ENCODE measurements at regions not wholly inside any gene's neighbourhood (a gene's known extent, or its start where the extent isn't known, plus 50 kb on each side); places are given as distances from the start of the nearest gene placed in this dataset.
A peak's percentile ranks its signal among the peaks of the same experiment; 100 is the strongest.

GRCh38 chr18:64650068-64650467 is 501.2 kb upstream of the LINC00305 start:
- Histone ChIP-seq H3K4me1 (no peaks in the 10 kb centered on the region), H3K9ac (ENCODE audit: low read depth in 2 of 2, low read length in 2 of 2) (no peak overlapping the region), H3K27ac (no peak overlapping the region), H3K4me3 (no peak overlapping the region), H3K36me3 (no peaks in the 10 kb centered on the region), H3K9me3 (no peaks in the 10 kb centered on the region), H3K27me3 (no peaks in the 10 kb centered on the region)
- intact Hi-C loops (cut with DNase I), result no loop called here
- DNase-seq, result no peak
- no peak for TF ChIP-seq CTCF (IDR thresholded peaks at IDR 0.05)

GRCh38 chr18:64645753-64646152 is 496.9 kb upstream of the LINC00305 start:
- Histone ChIP-seq H3K27ac (no peak overlapping the region), H3K4me1 (no peaks in the 10 kb centered on the region), H3K4me3 (no peak overlapping the region), H3K9me3 (no peaks in the 10 kb centered on the region), H3K27me3 (no peaks in the 10 kb centered on the region), H3K9ac (ENCODE audit: low read depth in 2 of 2, low read length in 2 of 2) (no peak overlapping the region), H3K36me3 (no peaks in the 10 kb centered on the region)
- intact Hi-C loops (cut with DNase I), result no loop called here
- no peak for DNase-seq
- TF ChIP-seq CTCF (IDR thresholded peaks at IDR 0.05), result no peak

- no peak for TF ChIP-seq CTCF (IDR thresholded peaks at IDR 0.05)
Measured at GRCh38 chr18:64639536-64639935, 490.6 kb upstream of the LINC00305 start.

GRCh38 chr18:64620971-64621560 is 472.2 kb upstream of the LINC00305 start:
- DNase-seq, result no peak
- intact Hi-C loops (cut with DNase I), result no loop called here
- H3K36me3 ChIP-seq, result no peaks in the 10 kb centered on the region
- H3K4me1 ChIP-seq, result no peaks in the 10 kb centered on the region
- no peak overlapping the region for H3K9ac ChIP-seq (ENCODE audit: low read depth in 2 of 2, low read length in 2 of 2)
- H3K27me3 ChIP-seq, result no peaks in the 10 kb centered on the region
- no peak overlapping the region for H3K4me3 ChIP-seq
- TF ChIP-seq CTCF (IDR thresholded peaks at IDR 0.05), result no peak
- no peak overlapping the region for H3K27ac ChIP-seq
- no peaks in the 10 kb centered on the region for H3K9me3 ChIP-seq

More at GRCh38 chr18:64639536-64639935, 490.6 kb upstream of the LINC00305 start:
- H3K27ac ChIP-seq, result no peak overlapping the region
- no peaks in the 10 kb centered on the region for H3K9me3 ChIP-seq
- DNase-seq, result no peak
- no peak overlapping the region for H3K4me3 ChIP-seq
- no peaks in the 10 kb centered on the region for H3K36me3 ChIP-seq
- intact Hi-C loops (cut with DNase I), result no loop called here
- no peak overlapping the region for H3K9ac ChIP-seq (ENCODE audit: low read depth in 2 of 2, low read length in 2 of 2)
- H3K4me1 ChIP-seq, result no peaks in the 10 kb centered on the region
- H3K27me3 ChIP-seq, result no peaks in the 10 kb centered on the region

- Histone ChIP-seq H3K27ac (no peak overlapping the region), H3K9me3 (no peaks in the 10 kb centered on the region), H3K4me3 (no peak overlapping the region), H3K9ac (ENCODE audit: low read depth in 2 of 2, low read length in 2 of 2) (no peak overlapping the region), H3K4me1 (no peaks in the 10 kb centered on the region), H3K36me3 (no peaks in the 10 kb centered on the region), H3K27me3 (no peaks in the 10 kb centered on the region)
- intact Hi-C loops (cut with DNase I), result no loop called here
- no peak for TF ChIP-seq CTCF (IDR thresholded peaks at IDR 0.05)
- peak; percentile 21 for DNase-seq
Measured at GRCh38 chr18:64618390-64618789, 469.5 kb upstream of the LINC00305 start.

All from colonic mucosa (tissue), 4 donors.